Activated B cell treated with CpG ODN at 0.5 μM for 24 hours (primary cell): ENCODE measurements at regions not wholly inside any gene's neighbourhood (a gene's known extent, or its start where the extent isn't known, plus 50 kb on each side); places are given as distances from the start of the nearest gene placed in this dataset.

Experiments
- ATAC-seq: fragments of 200-7000 bp; cut with Tn5 transposase; one replicate; pipeline ENCODE4 v1.10.0; 2021; ENCODE audit warnings: low read depth, mild to moderate bottlenecking, moderate library complexity
- CTCF ChIA-PET: fragments of 350-600 bp; sonication (Branson Sonifier 250); formaldehyde crosslinking; loops from one replicate; lab custom pipeline; 2021; ENCODE audit warnings: antibody characterized with exemption; lab: Charles Lee
- POLR2A ChIA-PET: fragments of 350-600 bp; sonication (Branson Sonifier 250); formaldehyde crosslinking; loops from one replicate; lab custom pipeline; 2021; ENCODE audit warnings: antibody characterized with exemption; lab: Charles Lee
- DNase-seq: peaks from one replicate; pipeline ENCODE4 v3.0.0; 2022
- H3K27ac Mint-ChIP-seq: one replicate; pipeline ENCODE4 v1.8.0; 2020; ENCODE audit warnings: mixed read lengths
- H3K27me3 Mint-ChIP-seq: one replicate; pipeline ENCODE4 v1.8.0; 2021; ENCODE audit warnings: mixed read lengths
- H3K36me3 Mint-ChIP-seq: one replicate; pipeline ENCODE4 v1.8.0; 2021; ENCODE audit warnings: low read depth, mixed read lengths
- H3K4me1 Mint-ChIP-seq: one replicate; pipeline ENCODE4 v1.8.0; 2021; ENCODE audit warnings: mixed read lengths
- H3K4me3 Mint-ChIP-seq: one replicate; pipeline ENCODE4 v1.8.0; 2020; ENCODE audit warnings: mild to moderate bottlenecking, mixed read lengths
- H3K9me3 Mint-ChIP-seq: one replicate; pipeline ENCODE4 v1.8.0; 2020; ENCODE audit warnings: mixed read lengths
- intact Hi-C: fragments of 100-400 bp; cut with micrococcal nuclease; formaldehyde crosslinking; loops from one replicate; pipeline ENCODE4 v1.15.1; 2024
- TF ChIP-seq, protein P1 (sequence below): fragments of 200-600 bp; IDR thresholded peaks from one replicate; pipeline ENCODE4 v1.8.0; 2022; ENCODE audit warnings: antibody characterized with exemption, mild to moderate bottlenecking

- no peak overlapping the region for H3K27ac Mint-ChIP-seq
- H3K36me3 Mint-ChIP-seq: no peaks in the 10 kb centered on the region
- no peak for ATAC-seq
- intact Hi-C loops: no loop called here
- H3K27me3 Mint-ChIP-seq: no peaks in the 10 kb centered on the region
- ChIA-PET CTCF (no interaction called here), POLR2A (no interaction called here)
- no peaks in the 10 kb centered on the region for H3K4me1 Mint-ChIP-seq
- no peak for DNase-seq
- H3K9me3 Mint-ChIP-seq: peaks cover 15% of the 10 kb centered on the region
- TF ChIP-seq, protein P1, sequence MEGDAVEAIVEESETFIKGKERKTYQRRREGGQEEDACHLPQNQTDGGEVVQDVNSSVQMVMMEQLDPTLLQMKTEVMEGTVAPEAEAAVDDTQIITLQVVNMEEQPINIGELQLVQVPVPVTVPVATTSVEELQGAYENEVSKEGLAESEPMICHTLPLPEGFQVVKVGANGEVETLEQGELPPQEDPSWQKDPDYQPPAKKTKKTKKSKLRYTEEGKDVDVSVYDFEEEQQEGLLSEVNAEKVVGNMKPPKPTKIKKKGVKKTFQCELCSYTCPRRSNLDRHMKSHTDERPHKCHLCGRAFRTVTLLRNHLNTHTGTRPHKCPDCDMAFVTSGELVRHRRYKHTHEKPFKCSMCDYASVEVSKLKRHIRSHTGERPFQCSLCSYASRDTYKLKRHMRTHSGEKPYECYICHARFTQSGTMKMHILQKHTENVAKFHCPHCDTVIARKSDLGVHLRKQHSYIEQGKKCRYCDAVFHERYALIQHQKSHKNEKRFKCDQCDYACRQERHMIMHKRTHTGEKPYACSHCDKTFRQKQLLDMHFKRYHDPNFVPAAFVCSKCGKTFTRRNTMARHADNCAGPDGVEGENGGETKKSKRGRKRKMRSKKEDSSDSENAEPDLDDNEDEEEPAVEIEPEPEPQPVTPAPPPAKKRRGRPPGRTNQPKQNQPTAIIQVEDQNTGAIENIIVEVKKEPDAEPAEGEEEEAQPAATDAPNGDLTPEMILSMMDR: no peak
- H3K4me3 Mint-ChIP-seq: no peak overlapping the region
Measured at GRCh38 chr7:136600475-136600874, 268.0 kb upstream of the CHRM2 start.

GRCh38 chr7:136594739-136595144 lies 273.7 kb upstream of the CHRM2 start:
- Mint-ChIP-seq H3K9me3 (peaks cover 7% of the 10 kb centered on the region), H3K4me1 (no peaks in the 10 kb centered on the region), H3K4me3 (no peak overlapping the region), H3K27ac (no peak overlapping the region), H3K27me3 (no peaks in the 10 kb centered on the region), H3K36me3 (no peaks in the 10 kb centered on the region)
- POLR2A ChIA-PET: no interaction called here
- ATAC-seq (no peak), DNase-seq (no peak)
- CTCF ChIA-PET: no interaction called here
- intact Hi-C loops: no loop called here
- TF ChIP-seq, protein P1: no peak

- no peak overlapping the region for H3K4me3 Mint-ChIP-seq
- CTCF ChIA-PET: no interaction called here
- intact Hi-C loops: no loop called here
Measured at GRCh38 chr7:136588216-136588615, 280.2 kb upstream of the CHRM2 start.

GRCh38 chr7:136585954-136586670 lies 282.3 kb upstream of the CHRM2 start:
- H3K36me3 Mint-ChIP-seq: no peaks in the 10 kb centered on the region
- H3K27me3 Mint-ChIP-seq: no peaks in the 10 kb centered on the region
- DNase-seq: no peak
- ChIA-PET POLR2A (no interaction called here), CTCF (no interaction called here)
- no peaks in the 10 kb centered on the region for H3K4me1 Mint-ChIP-seq
- TF ChIP-seq, protein P1: no peak
- ATAC-seq: no peak
- H3K4me3 Mint-ChIP-seq: no peak overlapping the region
- H3K27ac Mint-ChIP-seq: no peak overlapping the region
- H3K9me3 Mint-ChIP-seq: no peaks in the 10 kb centered on the region
- intact Hi-C loops: no loop called here

More at GRCh38 chr7:136588216-136588615, 280.2 kb upstream of the CHRM2 start:
- no peak for ATAC-seq
- POLR2A ChIA-PET: no interaction called here
- TF ChIP-seq, protein P1: no peak
- peaks cover 3% of the 10 kb centered on the region for H3K9me3 Mint-ChIP-seq
- DNase-seq: no peak
- H3K27me3 Mint-ChIP-seq: no peaks in the 10 kb centered on the region
- H3K36me3 Mint-ChIP-seq: no peaks in the 10 kb centered on the region
- no peak overlapping the region for H3K27ac Mint-ChIP-seq
- H3K4me1 Mint-ChIP-seq: no peaks in the 10 kb centered on the region

- POLR2A ChIA-PET: no interaction called here
Measured at GRCh38 chr7:136566491-136566890, 302.0 kb upstream of the CHRM2 start.

More at GRCh38 chr7:136566491-136566890, 302.0 kb upstream of the CHRM2 start:
- Mint-ChIP-seq H3K9me3 (no peaks in the 10 kb centered on the region), H3K4me3 (no peak overlapping the region), H3K27me3 (no peaks in the 10 kb centered on the region), H3K36me3 (no peaks in the 10 kb centered on the region), H3K4me1 (no peaks in the 10 kb centered on the region), H3K27ac (no peak overlapping the region)
- TF ChIP-seq, protein P1: no peak
- DNase-seq (no peak), ATAC-seq (no peak)
- intact Hi-C loops: no loop called here
- CTCF ChIA-PET: no interaction called here
